GM20431 (cell line): ENCODE measurements at regions not wholly inside any gene's neighbourhood (a gene's known extent, or its start where the extent isn't known, plus 50 kb on each side); places are given as distances from the start of the nearest gene placed in this dataset.
"Not testable (repeated sequence)": the region's sequence is repeated elsewhere in the genome, so short reads cannot be mapped to it uniquely, and the experiment has no call there.

Experiments used
- in situ Hi-C: fragments of 300-500 bp; cut with MseI, MboI; formaldehyde crosslinking; loops from one replicate; pipeline ENCODE4 v1.15.0; 2020; ENCODE audit warnings: low sequenced_read_pairs; ENCODE audit not compliant: unreplicated experiment

GRCh38 chr7:142698429-142698828 is 50.8 kb upstream of the PRSS1 start:
- in situ Hi-C loops, result no loop called here

GRCh38 chr7:142697270-142697669 is 52.0 kb upstream of the PRSS1 start:
- in situ Hi-C loops, result no loop called here

- in situ Hi-C loops, result no loop called here
Measured at GRCh38 chr7:142696456-142697179, 52.7 kb upstream of the PRSS1 start.

GRCh38 chr7:142693911-142694310 is 55.4 kb upstream of the PRSS1 start:
- in situ Hi-C loops, result no loop called here

GRCh38 chr7:142690554-142691182 is 58.6 kb upstream of the PRSS1 start:
- in situ Hi-C loops, result no loop called here

- in situ Hi-C loops, result no loop called here
Measured at GRCh38 chr7:142689439-142690120, 59.7 kb upstream of the PRSS1 start.

- in situ Hi-C loops, result no loop called here
Measured at GRCh38 chr7:142685877-142686508, 63.3 kb upstream of the PRSS1 start.

- in situ Hi-C loops, result no loop called here
Measured at GRCh38 chr7:142681314-142682092, 67.8 kb upstream of the PRSS1 start.

- in situ Hi-C loops, result no loop called here
Measured at GRCh38 chr7:142671506-142671905, 77.8 kb upstream of the PRSS1 start.

GRCh38 chr7:142670511-142670910 is 78.8 kb upstream of the PRSS1 start:
- in situ Hi-C loops, result no loop called here

GRCh38 chr7:142669074-142669654 is 80.1 kb upstream of the PRSS1 start:
- in situ Hi-C loops, result no loop called here

- in situ Hi-C loops, result no loop called here
Measured at GRCh38 chr7:142668495-142668894, 80.8 kb upstream of the PRSS1 start.

GRCh38 chr7:142657376-142657775 is 91.9 kb upstream of the PRSS1 start:
- in situ Hi-C loops, result no loop called here

GRCh38 chr7:142654398-142654797 is 94.9 kb upstream of the PRSS1 start:
- in situ Hi-C loops, result no loop called here

GRCh38 chr7:142647749-142648148 is 101.5 kb upstream of the PRSS1 start:
- in situ Hi-C loops, result no loop called here

GRCh38 chr7:142646386-142647140 is 102.7 kb upstream of the PRSS1 start:
- in situ Hi-C loops, result no loop called here

GRCh38 chr7:142645777-142646176 is 103.5 kb upstream of the PRSS1 start:
- in situ Hi-C loops, result no loop called here

GRCh38 chr7:142642316-142642715 is 107.0 kb upstream of the PRSS1 start:
- in situ Hi-C loops, result no loop called here

GRCh38 chr7:142641252-142641651 is 108.0 kb upstream of the PRSS1 start:
- in situ Hi-C loops, result not testable (repeated sequence)
